GM21786 (cell line): ENCODE measurements at regions not wholly inside any gene's neighbourhood (a gene's known extent, or its start where the extent isn't known, plus 50 kb on each side); places are given as distances from the start of the nearest gene placed in this dataset.

ENCODE experiments used
- ATAC-seq: cut with Tn5 transposase; IDR thresholded peaks from one replicate; pipeline ENCODE4 v1.9.1; 2021; ENCODE audit not compliant: unreplicated experiment

DNA sequence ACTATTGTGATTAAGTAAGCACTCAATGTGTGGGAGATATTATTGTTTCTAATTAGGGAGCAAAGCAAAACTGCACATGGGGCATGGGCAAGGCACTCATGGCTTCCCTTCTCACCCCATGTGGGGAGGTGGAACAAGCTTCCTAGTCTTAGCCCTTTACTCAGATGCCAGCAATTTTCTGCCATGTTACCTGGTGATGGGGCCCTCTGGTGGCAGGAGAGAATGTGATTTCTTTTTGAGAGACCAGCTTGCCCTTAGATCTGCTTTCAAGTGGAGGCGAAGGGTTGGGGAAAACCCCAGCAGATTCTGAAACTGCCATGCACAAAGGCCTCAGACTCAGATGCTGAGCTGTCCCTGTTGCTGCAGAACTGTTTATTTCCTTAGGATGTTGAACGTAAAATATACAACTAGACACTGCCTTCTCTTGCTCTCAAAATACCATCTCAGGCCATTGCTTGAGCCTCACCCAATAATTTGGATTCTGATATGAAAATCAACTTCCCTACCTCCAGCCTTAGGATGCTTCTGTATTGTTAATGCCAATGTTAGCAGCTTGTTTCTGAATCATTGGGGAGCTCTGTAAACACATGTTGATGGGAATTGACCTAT lies 130.2 kb upstream of the TPRG1 start:
- peak; percentile 100 for ATAC-seq

GRCh38 chr3:189042832-189043231 lies 128.9 kb upstream of the TPRG1 start:
- ATAC-seq = no peak

GRCh38 chr3:189049458-189050236 lies 122.1 kb upstream of the TPRG1 start:
- ATAC-seq = no peak

DNA sequence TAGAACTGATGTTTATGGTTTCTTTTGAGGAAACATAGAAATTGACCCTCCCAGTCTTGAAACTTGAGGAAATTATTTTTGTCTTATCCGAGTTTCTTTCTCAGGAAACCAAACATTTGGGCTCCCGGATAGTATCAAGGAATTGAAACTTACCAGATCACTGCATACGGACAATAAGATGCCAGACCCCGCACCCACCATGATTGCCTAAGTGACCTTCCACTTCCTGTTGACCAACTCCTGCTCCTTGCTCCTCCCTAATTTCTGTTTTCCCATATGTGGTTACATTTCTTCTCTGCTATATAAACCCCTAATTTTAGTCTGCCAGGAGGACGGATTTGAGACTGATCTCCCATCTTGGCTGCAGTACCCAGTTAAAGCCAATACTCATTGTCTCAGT lies 118.4 kb upstream of the TPRG1 start:
- no peak for ATAC-seq

DNA sequence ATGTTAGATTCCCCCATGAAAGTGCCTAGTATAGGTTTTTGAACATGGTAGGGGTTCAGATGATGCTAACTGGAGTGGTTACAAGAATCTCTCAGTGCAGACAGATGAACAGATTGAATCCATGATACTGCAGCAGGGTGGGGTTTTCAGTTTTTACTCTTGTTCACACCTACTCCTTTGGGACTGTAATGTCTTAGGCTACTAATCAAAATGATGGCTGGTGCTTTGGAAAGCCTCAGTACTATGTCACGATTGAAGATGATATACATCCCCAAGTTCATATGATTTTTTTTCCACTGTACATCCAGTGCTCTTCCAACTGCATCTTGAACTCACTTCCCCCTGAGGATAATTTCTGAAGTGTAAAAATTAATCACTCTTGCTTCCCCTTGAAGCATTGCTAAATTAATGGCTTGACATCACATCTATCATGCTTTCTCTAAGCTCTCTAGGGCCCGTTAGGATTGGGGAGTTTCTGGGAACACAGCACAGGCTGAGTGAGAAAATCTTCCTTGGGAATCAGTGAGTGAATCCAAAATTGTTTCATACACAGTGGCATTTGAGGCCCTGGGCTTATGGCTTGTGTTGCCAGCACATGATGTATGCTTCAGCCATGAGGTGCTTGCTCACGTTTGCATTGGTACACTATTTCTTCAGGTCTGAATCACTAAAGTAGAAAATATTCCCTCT lies 115.0 kb upstream of the TPRG1 start:
- no peak for ATAC-seq

- ATAC-seq = no peak
Observed at GRCh38 chr3:189057369-189057768, 114.4 kb upstream of the TPRG1 start.

- no peak for ATAC-seq
Observed at GRCh38 chr3:189058071-189058470, 113.7 kb upstream of the TPRG1 start.

DNA sequence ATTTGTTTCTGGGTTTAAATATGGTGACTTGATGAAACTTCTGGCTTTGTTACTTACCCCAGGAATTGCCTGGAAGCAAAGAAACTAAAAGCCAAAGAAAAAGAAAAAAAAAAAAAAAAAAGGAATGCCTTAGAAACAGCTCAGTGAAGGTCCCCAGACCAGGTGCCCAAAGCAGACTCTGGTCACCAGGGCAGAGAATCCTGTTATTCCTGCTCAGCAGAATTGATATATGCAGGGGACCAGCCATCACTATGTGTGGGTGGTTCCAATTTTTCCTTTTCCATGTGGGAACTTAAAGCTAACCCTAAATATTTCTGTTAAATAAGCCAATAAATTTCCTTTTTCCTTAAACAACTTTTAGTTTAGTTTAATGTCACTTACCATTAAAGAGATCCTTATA lies 100.8 kb upstream of the TPRG1 start:
- ATAC-seq = no peak

GRCh38 chr3:189071446-189071845 lies 100.3 kb upstream of the TPRG1 start:
- peak; percentile 84 for ATAC-seq

DNA sequence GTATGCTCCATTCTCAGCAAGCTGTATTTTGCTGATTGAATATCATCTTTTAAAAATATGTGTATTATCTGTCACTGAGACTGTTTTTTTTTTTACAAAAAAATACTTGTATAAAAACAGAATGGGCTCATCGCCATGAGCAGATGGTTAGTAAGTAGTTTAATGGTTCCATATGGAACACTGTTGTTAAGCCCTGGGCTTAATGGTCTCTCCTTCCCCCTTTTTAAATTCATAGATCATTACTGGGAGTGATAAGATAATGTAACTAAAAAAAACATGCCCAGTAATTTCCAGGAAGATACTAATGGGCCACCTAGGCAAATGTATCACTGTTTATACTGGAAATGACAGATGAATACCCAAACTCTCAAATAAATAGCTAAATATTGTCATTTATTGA lies 95.3 kb upstream of the TPRG1 start:
- ATAC-seq = no peak

GRCh38 chr3:189080745-189081144 lies 91.0 kb upstream of the TPRG1 start:
- no peak for ATAC-seq

DNA sequence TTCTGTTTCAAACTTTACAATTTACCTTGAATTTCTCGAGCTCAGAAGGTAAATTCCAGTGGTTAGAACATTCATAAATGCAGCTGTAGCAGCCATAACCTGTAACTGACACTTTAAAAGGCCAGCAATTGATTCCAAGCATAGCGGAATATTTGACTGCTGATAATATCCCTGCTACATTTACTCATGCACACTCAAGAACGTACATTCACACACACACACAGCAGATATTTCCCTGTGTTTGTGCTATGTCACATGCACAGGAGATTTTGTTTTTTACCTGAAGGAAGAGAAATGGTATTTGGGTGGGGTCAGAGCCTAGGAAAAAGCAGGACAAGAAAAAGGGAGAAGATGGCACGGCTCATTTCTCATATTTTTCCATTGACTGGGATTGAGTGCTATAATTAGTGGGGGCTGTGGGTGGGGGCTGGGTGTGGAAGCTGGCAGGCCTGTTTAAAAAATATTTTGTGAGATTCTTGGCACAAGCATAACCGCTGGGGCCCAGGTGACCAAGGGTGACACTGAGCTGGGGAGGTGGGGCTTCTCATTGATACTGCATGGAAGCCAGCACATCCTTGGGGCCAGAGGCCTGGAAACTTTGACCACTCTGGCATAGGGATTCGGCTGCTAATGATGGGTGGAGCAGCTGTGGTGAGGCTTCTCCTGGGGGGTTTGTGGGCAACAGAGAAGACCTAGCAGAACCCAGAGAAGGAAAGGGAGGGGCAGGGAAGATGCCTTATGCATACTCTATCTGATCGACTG lies 88.9 kb upstream of the TPRG1 start:
- no peak for ATAC-seq

DNA sequence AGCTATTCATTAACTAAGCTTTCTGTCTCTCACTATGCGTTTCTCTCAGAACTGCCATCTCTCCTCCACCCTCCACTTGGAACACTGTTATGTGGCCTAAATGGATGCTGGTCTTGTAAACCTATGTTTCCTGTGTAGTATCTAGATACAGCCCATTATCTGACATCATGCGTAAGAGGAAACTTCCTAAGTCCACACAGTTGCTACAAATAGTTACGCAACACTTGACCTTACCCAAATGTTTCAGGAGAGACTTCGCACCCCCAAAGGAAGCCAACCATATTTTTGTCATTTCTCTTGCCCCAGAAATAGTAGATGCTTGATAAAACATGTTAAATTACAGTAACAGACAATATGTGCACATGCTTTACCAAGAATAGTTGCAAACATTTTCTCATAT lies 87.2 kb upstream of the TPRG1 start:
- ATAC-seq = no peak

GRCh38 chr3:189092547-189092946 lies 79.2 kb upstream of the TPRG1 start:
- ATAC-seq = no peak

- ATAC-seq = no peak
Observed at GRCh38 chr3:189094539-189094938, 77.2 kb upstream of the TPRG1 start.

DNA sequence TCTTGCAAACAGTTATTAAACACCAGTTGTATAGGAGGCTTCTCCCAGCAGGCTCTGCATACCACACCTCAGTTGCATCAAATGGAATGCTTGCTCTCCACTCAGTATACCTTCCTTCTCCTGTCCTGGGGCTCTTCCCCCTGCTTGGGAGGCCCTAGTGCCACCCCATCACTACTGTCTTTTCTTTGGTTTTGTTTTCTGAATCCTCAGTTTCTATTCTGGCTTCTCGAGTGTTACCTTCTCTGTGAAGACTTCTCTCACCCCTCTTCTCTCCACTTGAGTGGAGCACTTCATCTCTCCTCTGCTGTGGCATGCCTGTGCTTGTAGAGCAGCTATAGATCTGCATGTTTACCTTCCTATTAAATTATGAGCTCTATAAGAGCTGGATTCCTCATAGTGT lies 75.7 kb upstream of the TPRG1 start:
- ATAC-seq = no peak

DNA sequence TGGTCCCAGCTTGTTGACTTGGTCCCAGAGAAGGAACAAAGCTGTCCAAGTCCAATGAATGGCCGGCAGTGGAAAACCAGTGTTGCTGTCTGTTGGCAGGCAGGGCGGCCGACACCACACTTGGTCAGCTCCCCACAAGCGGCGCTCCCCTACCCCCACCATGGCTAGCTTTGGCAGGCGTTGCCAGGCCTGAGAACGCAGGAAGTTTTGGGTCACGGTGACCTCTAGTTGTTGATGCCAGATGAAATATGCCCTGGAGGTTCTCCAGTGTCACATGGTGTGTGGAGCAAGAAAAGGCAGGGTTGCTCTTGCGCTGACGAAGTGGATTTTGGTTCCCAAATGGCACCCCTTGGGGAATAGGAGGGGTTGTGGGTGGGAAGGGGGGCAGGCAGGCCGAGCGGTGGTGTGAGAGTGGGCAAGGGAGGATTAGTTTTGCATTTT lies 72.7 kb upstream of the TPRG1 start:
- no peak for ATAC-seq

- no peak for ATAC-seq
Observed at GRCh38 chr3:189099505-189100290, 72.1 kb upstream of the TPRG1 start.

- no peak for ATAC-seq
Observed at GRCh38 chr3:189100866-189101265, 70.9 kb upstream of the TPRG1 start.

- ATAC-seq = no peak
Observed at GRCh38 chr3:189101594-189101993, 70.2 kb upstream of the TPRG1 start.

DNA sequence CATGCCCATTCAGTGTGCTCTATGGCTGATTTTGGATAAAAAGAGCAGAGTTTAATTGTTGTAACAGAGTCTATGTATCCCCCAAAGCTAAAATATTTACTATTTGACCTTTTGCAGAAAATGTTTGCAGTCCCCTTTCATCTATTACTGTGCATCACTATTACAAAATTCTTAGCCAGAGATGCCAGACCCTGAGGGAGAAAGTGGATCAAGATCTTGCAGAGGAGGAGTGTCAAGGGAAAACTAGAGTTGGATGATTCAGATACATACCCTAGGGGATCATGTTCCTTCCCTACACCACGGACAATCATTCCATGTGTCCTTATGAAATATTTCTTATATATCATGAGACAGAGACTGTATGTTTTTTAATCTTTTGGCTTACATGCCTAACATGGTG lies 68.6 kb upstream of the TPRG1 start:
- no peak for ATAC-seq
